Activated CD8-positive, alpha-beta T cell treated with anti-CD3 and anti-CD28 coated beads for 36 hours (primary cell): ENCODE measurements at regions not wholly inside any gene's neighbourhood (a gene's known extent, or its start where the extent isn't known, plus 50 kb on each side); places are given as distances from the start of the nearest gene placed in this dataset.

Experiments used
- ATAC-seq: fragments of 200-7000 bp; cut with Tn5 transposase; one replicate; pipeline ENCODE4 v1.10.0; 2021; ENCODE audit warnings: mild to moderate bottlenecking, moderate library complexity
- CTCF ChIA-PET: fragments of 350-600 bp; sonication (Branson Sonifier 250); formaldehyde crosslinking; loops from one replicate; lab custom pipeline; 2021; ENCODE audit warnings: antibody characterized with exemption; lab: Charles Lee
- POLR2A ChIA-PET: fragments of 350-600 bp; sonication (Branson Sonifier 250); formaldehyde crosslinking; loops from one replicate; lab custom pipeline; 2021; ENCODE audit warnings: antibody characterized with exemption; lab: Charles Lee
- DNase-seq: peaks from one replicate; pipeline ENCODE4 v3.0.0-alpha.2; 2020
- H3K27ac Mint-ChIP-seq: one replicate; pipeline ENCODE4 v1.8.0; 2021; ENCODE audit warnings: mild to moderate bottlenecking, mixed read lengths
- H3K27me3 Mint-ChIP-seq: one replicate; pipeline ENCODE4 v1.8.0; 2021; ENCODE audit warnings: mixed read lengths
- H3K36me3 Mint-ChIP-seq: one replicate; pipeline ENCODE4 v1.8.0; 2021; ENCODE audit warnings: low read depth, mixed read lengths
- H3K4me1 Mint-ChIP-seq: one replicate; pipeline ENCODE4 v1.8.0; 2021; ENCODE audit warnings: low read depth, mixed read lengths
- H3K4me3 Mint-ChIP-seq: one replicate; pipeline ENCODE4 v1.8.0; 2021; ENCODE audit warnings: mild to moderate bottlenecking, moderate library complexity, mixed read lengths
- H3K9me3 Mint-ChIP-seq: one replicate; pipeline ENCODE4 v1.8.0; 2021; ENCODE audit warnings: mixed read lengths
- CTCF ChIP-seq: fragments of 200-600 bp; IDR thresholded peaks from one replicate; pipeline ENCODE4 v1.8.0; 2022; ENCODE audit warnings: antibody characterized with exemption, mild to moderate bottlenecking
- intact Hi-C: fragments of 100-400 bp; cut with micrococcal nuclease; formaldehyde crosslinking; loops from one replicate; pipeline ENCODE4 v1.10.0; 2022

- peaks cover 23% of the 10 kb centered on the region for H3K27me3 Mint-ChIP-seq
- CTCF ChIA-PET: no interaction called here
- no peaks in the 10 kb centered on the region for H3K9me3 Mint-ChIP-seq
- intact Hi-C loops: no loop called here
- no peaks in the 10 kb centered on the region for H3K36me3 Mint-ChIP-seq
- no peak overlapping the region for H3K27ac Mint-ChIP-seq
- no peak overlapping the region for H3K4me3 Mint-ChIP-seq
- POLR2A ChIA-PET: no interaction called here
- TF ChIP-seq CTCF: no peak
- DNase-seq: no peak
- ATAC-seq: no peak
- H3K4me1 Mint-ChIP-seq: no peaks in the 10 kb centered on the region
These were observed 202.4 kb downstream of the INSIG2 start for GRCh38 chr2:118290411-118291250.

DNA sequence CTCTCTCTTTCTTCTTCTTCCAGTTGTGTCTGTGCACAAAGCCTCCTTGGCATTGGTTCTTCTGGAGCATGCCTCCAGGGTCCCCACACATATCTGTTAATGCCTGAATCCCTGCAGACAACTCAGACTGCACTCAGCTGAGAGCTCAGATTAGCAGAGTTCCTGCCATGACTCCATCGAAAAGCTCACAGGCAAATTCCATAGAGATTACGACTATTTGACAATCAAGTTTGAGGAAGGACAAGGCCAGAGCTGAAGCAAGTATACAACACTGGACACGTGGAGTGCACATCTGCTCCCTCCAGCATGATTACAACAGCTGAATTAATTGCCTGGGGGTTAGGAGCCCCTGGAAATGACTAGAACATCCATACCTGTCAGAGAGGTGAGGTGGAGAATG lies 190.7 kb downstream of the INSIG2 start:
- no peaks in the 10 kb centered on the region for H3K9me3 Mint-ChIP-seq
- no peaks in the 10 kb centered on the region for H3K4me1 Mint-ChIP-seq
- POLR2A ChIA-PET: interaction anchor here (0.6 kb wide), 1 partner anchor 623 kb away, joined by 3 read pairs; no protein-coding TSS in a partner anchor
- no peak for ATAC-seq
- intact Hi-C loops: no loop called here
- H3K36me3 Mint-ChIP-seq: no peaks in the 10 kb centered on the region
- peaks cover 20% of the 10 kb centered on the region for H3K27me3 Mint-ChIP-seq
- no peak for TF ChIP-seq CTCF
- H3K4me3 Mint-ChIP-seq: no peak overlapping the region
- DNase-seq: no peak
- H3K27ac Mint-ChIP-seq: no peak overlapping the region
- CTCF ChIA-PET: interaction anchor here (1.0 to 1.1 kb wide), 2 partner anchors 8 to 11 kb away, joined by 3 to 4 read pairs; no protein-coding TSS in a partner anchor

DNA sequence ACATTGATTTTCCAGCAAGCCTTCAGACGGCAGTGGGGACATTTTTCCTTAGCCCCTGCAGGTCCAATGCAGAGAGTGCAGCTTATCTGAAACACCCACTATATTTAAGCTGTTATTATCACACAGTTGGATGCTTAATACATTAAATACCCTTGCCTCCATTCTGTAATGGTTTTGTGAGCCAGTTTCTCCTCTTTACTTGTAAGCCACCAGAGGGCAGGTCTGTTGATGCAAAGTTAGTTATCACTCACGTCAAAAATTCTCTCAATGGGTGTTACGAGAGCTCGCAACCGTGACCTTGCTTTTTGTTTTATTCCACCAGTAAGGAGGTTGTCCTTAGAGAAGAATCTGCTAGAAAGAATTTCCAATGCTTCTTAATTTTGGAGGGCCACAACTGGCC lies 189.8 kb downstream of the INSIG2 start:
- H3K4me3 Mint-ChIP-seq: no peak overlapping the region
- intact Hi-C loops: no loop called here
- H3K27ac Mint-ChIP-seq: no peak overlapping the region
- ChIA-PET POLR2A (no interaction called here), CTCF (interaction anchor here (1.1 kb wide), 1 partner anchor 9 kb away, joined by 3 read pairs; no protein-coding TSS in a partner anchor)
- DNase-seq: no peak
- ATAC-seq: no peak
- peaks cover 20% of the 10 kb centered on the region for H3K27me3 Mint-ChIP-seq
- H3K4me1 Mint-ChIP-seq: no peaks in the 10 kb centered on the region
- H3K9me3 Mint-ChIP-seq: no peaks in the 10 kb centered on the region
- no peak for TF ChIP-seq CTCF
- no peaks in the 10 kb centered on the region for H3K36me3 Mint-ChIP-seq

DNA sequence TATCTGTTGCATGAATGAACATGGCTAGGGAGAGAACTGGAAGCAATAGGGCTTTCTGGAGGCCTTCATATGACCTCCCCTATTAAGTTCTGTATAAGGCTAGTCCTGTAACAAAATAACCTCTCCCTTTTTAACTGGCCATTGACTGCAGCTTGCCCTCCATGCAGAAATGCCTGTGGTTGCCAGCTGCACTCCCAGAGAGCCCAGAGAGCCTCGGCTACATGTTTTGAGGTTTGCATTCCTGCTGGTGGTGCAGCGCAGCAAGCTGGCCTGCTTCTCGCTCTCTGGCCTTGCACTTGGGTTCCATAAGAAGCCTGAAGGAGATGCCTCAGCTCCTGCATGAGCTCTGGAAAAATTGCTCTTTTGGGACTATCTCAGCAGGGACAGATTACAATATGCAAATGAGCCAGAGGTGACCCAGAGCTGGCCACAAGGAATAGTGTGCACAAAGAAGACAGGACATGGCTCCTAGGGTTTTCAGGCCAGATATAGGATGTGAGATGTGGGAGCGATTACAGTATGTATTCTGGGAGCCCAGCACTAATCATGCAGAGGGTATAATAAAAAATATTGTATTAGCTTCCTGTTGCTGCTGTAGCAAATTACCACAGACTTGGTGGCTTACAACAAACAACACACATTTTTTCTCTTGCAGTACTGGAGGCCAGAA lies 186.7 kb downstream of the INSIG2 start:
- TF ChIP-seq CTCF: no peak
- H3K36me3 Mint-ChIP-seq: no peaks in the 10 kb centered on the region
- intact Hi-C loops: no loop called here
- peaks cover 16% of the 10 kb centered on the region for H3K27me3 Mint-ChIP-seq
- POLR2A ChIA-PET: interaction anchor here (0.7 kb wide), 1 partner anchor 975 kb away, joined by 3 read pairs; no protein-coding TSS in a partner anchor
- H3K4me1 Mint-ChIP-seq: no peaks in the 10 kb centered on the region
- no peak for ATAC-seq
- no peaks in the 10 kb centered on the region for H3K9me3 Mint-ChIP-seq
- DNase-seq: no peak
- no peak overlapping the region for H3K4me3 Mint-ChIP-seq
- CTCF ChIA-PET: no interaction called here
- H3K27ac Mint-ChIP-seq: no peak overlapping the region

DNA sequence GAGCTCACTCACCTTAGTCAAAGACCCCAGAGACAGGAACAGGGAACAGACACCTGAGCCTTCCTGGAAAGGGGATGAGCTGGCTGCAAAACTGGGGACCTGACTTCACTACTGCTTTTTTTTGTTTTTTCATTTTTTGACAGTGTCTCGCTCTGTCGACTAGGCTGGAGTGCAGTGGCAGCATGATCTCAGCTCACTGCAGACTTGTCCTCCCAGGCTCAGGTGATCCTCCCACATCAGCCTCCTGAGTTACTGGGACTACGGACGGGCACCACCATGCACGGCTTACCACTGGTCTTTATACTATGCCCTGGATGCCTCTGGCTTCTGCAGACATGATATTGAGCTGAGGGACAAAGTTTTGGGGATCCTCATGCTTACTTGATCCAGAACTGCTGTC lies 184.1 kb downstream of the INSIG2 start:
- H3K4me3 Mint-ChIP-seq: no peak overlapping the region
- H3K4me1 Mint-ChIP-seq: no peaks in the 10 kb centered on the region
- no peak for TF ChIP-seq CTCF
- H3K36me3 Mint-ChIP-seq: no peaks in the 10 kb centered on the region
- ATAC-seq: no peak
- DNase-seq: no peak
- intact Hi-C loops: no loop called here
- no peaks in the 10 kb centered on the region for H3K9me3 Mint-ChIP-seq
- ChIA-PET POLR2A (no interaction called here), CTCF (no interaction called here)
- H3K27ac Mint-ChIP-seq: no peak overlapping the region
- H3K27me3 Mint-ChIP-seq: peaks cover 18% of the 10 kb centered on the region
